HL-60/S4 (cell line): ENCODE measurements at regions not wholly inside any gene's neighbourhood (a gene's known extent, or its start where the extent isn't known, plus 50 kb on each side); places are given as distances from the start of the nearest gene placed in this dataset.

Experiments
- in situ Hi-C: fragments of 300-500 bp; cut with MboI; formaldehyde crosslinking; loops from 2 replicates; pipeline ENCODE4 v1.14.3; 2022; ENCODE audit warnings: low sequenced_read_pairs

GRCh38 chr3:18127859-18128681 lies 297.1 kb downstream of the SATB1 start:
- in situ Hi-C loops = no loop called here

- in situ Hi-C loops = no loop called here
These were observed 297.8 kb downstream of the SATB1 start for GRCh38 chr3:18127174-18127858.

- in situ Hi-C loops = no loop called here
These were observed 298.4 kb downstream of the SATB1 start for GRCh38 chr3:18126772-18127171.

GRCh38 chr3:18124501-18124900 lies 300.6 kb downstream of the SATB1 start:
- in situ Hi-C loops = no loop called here

- in situ Hi-C loops = no loop called here
These were observed 302.9 kb downstream of the SATB1 start for GRCh38 chr3:18122264-18122663.

GRCh38 chr3:18121020-18121419 lies 304.1 kb downstream of the SATB1 start:
- in situ Hi-C loops = no loop called here

- in situ Hi-C loops = no loop called here
These were observed 305.3 kb downstream of the SATB1 start for GRCh38 chr3:18119866-18120265.

- in situ Hi-C loops = no loop called here
These were observed 310.2 kb downstream of the SATB1 start for GRCh38 chr3:18114894-18115293.

- in situ Hi-C loops = no loop called here
These were observed 311.7 kb downstream of the SATB1 start for GRCh38 chr3:18113417-18113816.

- in situ Hi-C loops = no loop called here
These were observed 312.3 kb downstream of the SATB1 start for GRCh38 chr3:18112674-18113375.

GRCh38 chr3:18111796-18112232 lies 313.3 kb downstream of the SATB1 start:
- in situ Hi-C loops = no loop called here

GRCh38 chr3:18103591-18103990 lies 321.5 kb downstream of the SATB1 start:
- in situ Hi-C loops = no loop called here

- in situ Hi-C loops = no loop called here
These were observed 325.0 kb downstream of the SATB1 start for GRCh38 chr3:18100121-18100520.

GRCh38 chr3:18099611-18100010 lies 325.5 kb downstream of the SATB1 start:
- in situ Hi-C loops = no loop called here

GRCh38 chr3:18098960-18099587 lies 326.1 kb downstream of the SATB1 start:
- in situ Hi-C loops = no loop called here

- in situ Hi-C loops = no loop called here
These were observed 327.1 kb downstream of the SATB1 start for GRCh38 chr3:18097989-18098388.

- in situ Hi-C loops = no loop called here
These were observed 327.7 kb downstream of the SATB1 start for GRCh38 chr3:18097473-18097872.

- in situ Hi-C loops = no loop called here
These were observed 332.4 kb downstream of the SATB1 start for GRCh38 chr3:18092726-18093125.

GRCh38 chr3:18090377-18090776 lies 334.8 kb downstream of the SATB1 start:
- in situ Hi-C loops = no loop called here

GRCh38 chr3:18087988-18088387 lies 337.2 kb downstream of the SATB1 start:
- in situ Hi-C loops = no loop called here

GRCh38 chr3:18086760-18087159 lies 338.4 kb downstream of the SATB1 start:
- in situ Hi-C loops = no loop called here
